Tibial artery (tissue), 4 donors: ENCODE measurements at regions not wholly inside any gene's neighbourhood (a gene's known extent, or its start where the extent isn't known, plus 50 kb on each side); places are given as distances from the start of the nearest gene placed in this dataset.

ENCODE experiments used
- DNase-seq, 2 donors: peaks; one replicate each; pipeline ENCODE4 v3.0.0-alpha.2; 2019
- H3K27ac ChIP-seq, 2 donors: fragments of 200-600 bp; sonication (generic) in 1 of 2; 1 replicate in 1 of 2; 2 replicates in 1 of 2; pipeline ENCODE4 v1.5.1; 2018 to 2019; ENCODE audit warnings: mild to moderate bottlenecking in 1 of 2
- H3K27me3 ChIP-seq, 2 donors: fragments of 200-600 bp; sonication (generic) in 1 of 2; one replicate each; pipeline versions ENCODE4 v1.5.1 to v1.6.0; 2016 to 2019
- H3K36me3 ChIP-seq, 3 donors: fragments of 200-600 bp; sonication (generic) in 2 of 3; one replicate each; pipeline ENCODE4 v1.5.1; 2016 to 2019; ENCODE audit warnings: mild to moderate bottlenecking in 2 of 3
- H3K4me1 ChIP-seq, 4 donors: fragments of 200-600 bp; sonication (generic) in 2 of 4; 1 replicate in 3 of 4; 2 replicates in 1 of 4; pipeline ENCODE4 v1.5.1; 2016 to 2019
- H3K4me3 ChIP-seq, 2 donors: fragments of 200-600 bp; sonication (generic) in 1 of 2; 1 replicate in 1 of 2; 2 replicates in 1 of 2; pipeline ENCODE4 v1.5.1; 2018 to 2019; ENCODE audit warnings: mild to moderate bottlenecking in 2 of 2
- H3K9me3 ChIP-seq, 3 donors: fragments of 200-600 bp; sonication (generic) in 1 of 3; one replicate each; pipeline ENCODE4 v1.5.1; 2016 to 2019
- intact Hi-C: fragments of 100-400 bp; cut with DNase I; formaldehyde crosslinking; loops from one replicate; pipeline ENCODE4 v1.15.0; 2023; ENCODE audit warnings: low total_unique reads
- TF ChIP-seq, protein P1 (sequence below), 2 experiments: fragments of 200-600 bp in 1 of 2; fragments of 450-650 bp in 1 of 2; IDR thresholded peaks; one replicate each; pipeline ENCODE4 v1.5.1; 2017 to 2019; ENCODE audit warnings: antibody characterized with exemption in 2 of 2, mild to moderate bottlenecking in 1 of 2, moderate library complexity in 1 of 2

DNA sequence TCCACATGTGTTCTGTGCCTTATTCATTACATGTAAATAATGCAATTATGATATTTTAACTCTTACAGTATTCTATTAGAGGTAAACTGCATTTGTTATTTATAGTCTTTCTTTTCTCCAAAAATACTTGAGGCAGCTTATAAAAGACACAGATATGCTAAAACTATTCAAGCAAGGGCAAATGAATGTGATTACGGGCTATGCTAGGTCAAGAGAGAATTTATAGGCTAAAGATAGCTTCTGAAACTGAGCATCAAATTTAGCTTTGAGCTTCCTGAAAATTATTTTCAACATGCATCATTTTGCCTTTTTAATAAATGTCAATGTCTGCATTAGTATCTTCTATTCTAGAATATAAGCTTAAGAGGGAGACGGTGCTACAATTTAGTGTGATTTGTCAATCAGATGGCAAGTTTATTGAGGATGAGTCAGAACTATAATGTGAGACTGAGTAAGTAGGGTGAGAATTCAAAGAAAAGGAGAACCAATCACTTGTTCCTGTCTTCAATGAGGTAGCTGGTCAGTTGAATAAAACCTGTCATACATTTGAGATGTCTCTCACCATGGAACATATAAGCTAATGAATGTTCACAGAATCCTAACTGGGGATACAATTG, 669.4 kb upstream of the CITED2 start:
- Histone ChIP-seq H3K4me1 (peaks cover 0 to 11% (median 3%) of the 10 kb centered on the region in 4 donors), H3K27me3 (no peaks in the 10 kb centered on the region), H3K4me3 (no peak overlapping the region), H3K9me3 (no peaks in the 10 kb centered on the region), H3K36me3 (no peaks in the 10 kb centered on the region), H3K27ac (no peak overlapping the region)
- no peak for DNase-seq
- TF ChIP-seq, protein P1, sequence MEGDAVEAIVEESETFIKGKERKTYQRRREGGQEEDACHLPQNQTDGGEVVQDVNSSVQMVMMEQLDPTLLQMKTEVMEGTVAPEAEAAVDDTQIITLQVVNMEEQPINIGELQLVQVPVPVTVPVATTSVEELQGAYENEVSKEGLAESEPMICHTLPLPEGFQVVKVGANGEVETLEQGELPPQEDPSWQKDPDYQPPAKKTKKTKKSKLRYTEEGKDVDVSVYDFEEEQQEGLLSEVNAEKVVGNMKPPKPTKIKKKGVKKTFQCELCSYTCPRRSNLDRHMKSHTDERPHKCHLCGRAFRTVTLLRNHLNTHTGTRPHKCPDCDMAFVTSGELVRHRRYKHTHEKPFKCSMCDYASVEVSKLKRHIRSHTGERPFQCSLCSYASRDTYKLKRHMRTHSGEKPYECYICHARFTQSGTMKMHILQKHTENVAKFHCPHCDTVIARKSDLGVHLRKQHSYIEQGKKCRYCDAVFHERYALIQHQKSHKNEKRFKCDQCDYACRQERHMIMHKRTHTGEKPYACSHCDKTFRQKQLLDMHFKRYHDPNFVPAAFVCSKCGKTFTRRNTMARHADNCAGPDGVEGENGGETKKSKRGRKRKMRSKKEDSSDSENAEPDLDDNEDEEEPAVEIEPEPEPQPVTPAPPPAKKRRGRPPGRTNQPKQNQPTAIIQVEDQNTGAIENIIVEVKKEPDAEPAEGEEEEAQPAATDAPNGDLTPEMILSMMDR (IDR thresholded peaks at IDR 0.05): no peak
- intact Hi-C loops: no loop called here

DNA sequence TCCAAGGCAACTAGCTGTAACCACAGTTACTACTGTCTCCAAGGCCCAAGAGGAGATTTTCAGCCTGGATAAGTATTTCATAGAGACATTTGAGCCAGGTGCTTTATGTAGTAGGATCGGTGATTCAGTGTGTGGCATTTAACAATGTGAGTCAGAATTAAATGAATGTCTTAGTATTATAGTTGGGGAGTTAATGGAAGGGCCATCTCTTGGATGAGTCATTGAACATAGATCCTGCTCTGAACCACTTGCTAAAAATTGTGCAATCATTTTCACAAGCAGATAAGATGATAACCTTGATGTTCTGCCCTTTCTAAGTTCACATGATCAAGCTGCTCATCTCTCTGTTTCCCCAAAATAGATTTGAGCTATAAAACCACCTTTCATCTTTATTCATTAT, 668.9 kb upstream of the CITED2 start:
- Histone ChIP-seq H3K27me3 (no peaks in the 10 kb centered on the region), H3K27ac (no peak overlapping the region), H3K4me1 (peaks cover 0 to 11% (median 3%) of the 10 kb centered on the region in 4 donors), H3K36me3 (no peaks in the 10 kb centered on the region), H3K9me3 (no peaks in the 10 kb centered on the region), H3K4me3 (no peak overlapping the region)
- intact Hi-C loops: no loop called here
- DNase-seq: no peak
- TF ChIP-seq, protein P1 (IDR thresholded peaks at IDR 0.05): no peak

DNA sequence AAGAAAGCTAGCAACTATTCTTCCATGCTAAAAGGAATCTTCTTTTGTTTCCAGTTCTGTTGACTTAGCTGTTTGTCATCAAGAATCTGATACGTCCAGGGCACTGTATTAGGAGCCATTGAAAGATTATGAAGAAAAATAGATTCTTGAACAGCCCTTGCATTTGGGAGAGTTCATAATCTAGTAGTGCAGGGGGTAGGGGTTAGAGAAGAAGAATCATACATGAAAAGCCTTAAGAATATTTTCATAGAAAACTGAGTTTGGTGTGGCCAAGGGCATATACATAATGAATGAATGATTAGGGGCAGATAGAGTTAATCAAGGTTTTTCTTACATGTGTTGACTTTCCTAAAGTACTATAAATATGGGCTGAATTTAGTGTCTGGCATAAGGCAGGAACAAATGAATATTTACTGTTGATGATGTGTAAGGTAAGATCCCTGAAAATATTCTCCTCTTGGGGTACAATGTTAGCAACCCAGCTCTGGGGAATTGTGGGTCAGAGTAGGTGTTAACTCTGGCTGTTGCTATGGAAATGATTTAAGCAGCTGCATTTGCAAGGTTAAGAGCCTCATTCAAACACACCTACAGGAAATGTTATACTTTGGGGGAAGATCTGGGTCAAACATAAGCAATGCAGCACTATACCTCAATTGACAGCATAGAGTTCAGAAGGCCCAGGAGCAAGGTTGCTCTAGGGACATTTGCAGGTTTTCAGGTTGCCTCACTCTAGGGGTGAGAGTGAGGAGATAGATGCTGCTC, 667.3 kb upstream of the CITED2 start:
- Histone ChIP-seq H3K27me3 (no peaks in the 10 kb centered on the region), H3K36me3 (no peaks in the 10 kb centered on the region), H3K4me1 (peaks cover 0 to 11% (median 3%) of the 10 kb centered on the region in 4 donors), H3K27ac (no peak overlapping the region), H3K4me3 (no peak overlapping the region), H3K9me3 (peaks cover 0 to 5% (median 0%) of the 10 kb centered on the region in 3 donors)
- TF ChIP-seq, protein P1 (IDR thresholded peaks at IDR 0.05): no peak
- no peak for DNase-seq
- intact Hi-C loops: no loop called here

DNA sequence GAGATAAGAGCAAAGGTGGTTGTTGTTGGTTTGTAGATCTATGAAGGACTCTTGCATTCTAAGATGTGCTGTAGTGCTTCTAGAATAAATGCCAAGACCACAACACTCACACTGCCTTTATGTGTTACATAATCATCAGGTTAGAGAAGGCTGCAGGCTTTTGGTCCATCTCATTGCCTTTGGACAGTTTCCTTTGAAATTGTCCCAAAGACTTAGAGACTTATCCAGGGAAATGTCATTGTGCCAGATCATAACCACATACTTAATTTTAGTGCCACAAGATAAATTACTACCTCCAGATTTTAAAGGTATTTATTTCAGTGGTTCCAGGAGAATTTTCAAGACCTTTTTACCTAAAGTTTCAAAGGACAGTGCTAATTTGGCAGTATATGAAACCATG, 666.6 kb upstream of the CITED2 start:
- TF ChIP-seq, protein P1 (IDR thresholded peaks at IDR 0.05): no peak
- no peak overlapping the region for H3K4me3 ChIP-seq
- H3K9me3 ChIP-seq: peaks cover 0 to 12% (median 7%) of the 10 kb centered on the region in 3 donors
- no peak overlapping the region for H3K27ac ChIP-seq
- H3K36me3 ChIP-seq: no peaks in the 10 kb centered on the region
- peaks cover 0 to 11% (median 3%) of the 10 kb centered on the region in 4 donors for H3K4me1 ChIP-seq
- intact Hi-C loops: no loop called here
- no peaks in the 10 kb centered on the region for H3K27me3 ChIP-seq
- no peak for DNase-seq

DNA sequence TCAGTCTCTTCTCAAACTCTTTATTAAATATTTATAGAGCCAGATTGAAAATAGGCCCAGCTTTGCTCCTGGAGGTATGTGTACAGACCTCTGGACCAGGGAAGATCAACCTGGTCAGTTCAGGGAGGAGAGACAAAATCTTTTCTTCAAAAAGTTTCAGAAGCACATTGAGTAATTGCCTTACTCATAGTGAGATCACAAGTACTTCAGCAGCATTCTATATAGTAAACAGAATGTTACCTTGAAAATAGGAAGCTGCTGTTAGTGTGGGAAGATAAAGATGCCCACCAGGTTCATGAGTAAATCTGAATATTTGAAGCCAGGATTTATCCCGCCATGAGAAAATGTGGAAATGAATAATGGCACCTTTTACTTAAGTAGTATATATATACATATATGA, 665.9 kb upstream of the CITED2 start:
- Histone ChIP-seq H3K27ac (no peak overlapping the region), H3K4me1 (peaks cover 0 to 11% (median 3%) of the 10 kb centered on the region in 4 donors), H3K27me3 (no peaks in the 10 kb centered on the region), H3K36me3 (no peaks in the 10 kb centered on the region), H3K9me3 (peaks cover 0 to 14% (median 7%) of the 10 kb centered on the region in 3 donors), H3K4me3 (no peak overlapping the region)
- TF ChIP-seq, protein P1 (IDR thresholded peaks at IDR 0.05): no peak
- no peak for DNase-seq
- intact Hi-C loops: no loop called here
